GM19452 (cell line): ENCODE measurements at regions not wholly inside any gene's neighbourhood (a gene's known extent, or its start where the extent isn't known, plus 50 kb on each side); places are given as distances from the start of the nearest gene placed in this dataset.
A peak's percentile ranks its signal among the peaks of the same experiment; 100 is the strongest.

Experiments
- ATAC-seq: cut with Tn5 transposase; IDR thresholded peaks from one replicate; pipeline ENCODE4 v1.9.1; 2021; ENCODE audit not compliant: unreplicated experiment

DNA sequence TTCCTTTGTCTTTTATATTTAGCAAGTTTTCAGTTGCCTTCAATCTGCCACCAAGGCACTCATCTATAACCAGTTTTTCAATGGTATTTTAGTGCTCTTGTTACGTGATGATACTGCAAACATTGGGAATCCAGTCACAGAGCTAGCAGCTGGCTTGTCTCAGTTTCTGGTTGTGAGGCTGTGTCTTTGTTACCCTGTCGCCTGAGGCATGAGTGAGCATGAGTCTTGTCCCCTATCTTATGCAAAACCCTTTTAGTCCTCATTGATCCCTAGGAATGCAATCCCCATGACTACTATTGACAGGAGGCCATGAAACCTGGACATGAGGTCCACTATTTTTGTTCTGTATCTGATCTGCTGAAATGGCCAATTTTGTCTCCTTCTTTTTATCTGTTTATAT lies 391.0 kb downstream of the LMO7 start:
- no peak for ATAC-seq

DNA sequence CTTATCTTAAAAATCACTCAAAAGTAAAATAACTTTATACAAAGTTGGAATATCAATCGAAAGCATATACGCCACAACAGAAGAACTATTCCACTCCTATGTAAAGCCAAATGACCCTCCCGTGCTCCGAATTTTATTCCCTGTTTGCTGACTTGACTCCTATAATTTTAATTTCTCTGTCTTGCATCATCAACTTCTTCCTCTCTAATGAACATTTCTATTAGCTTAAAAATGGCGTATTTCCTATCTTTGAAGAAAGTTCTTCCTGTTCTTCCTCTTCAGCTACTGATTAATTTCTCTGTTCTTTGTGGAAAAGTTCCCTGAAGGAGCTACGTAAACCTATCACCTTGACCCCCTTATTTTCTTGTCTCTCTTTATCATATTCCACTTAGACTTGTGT lies 389.3 kb downstream of the LMO7 start:
- ATAC-seq = no peak

DNA sequence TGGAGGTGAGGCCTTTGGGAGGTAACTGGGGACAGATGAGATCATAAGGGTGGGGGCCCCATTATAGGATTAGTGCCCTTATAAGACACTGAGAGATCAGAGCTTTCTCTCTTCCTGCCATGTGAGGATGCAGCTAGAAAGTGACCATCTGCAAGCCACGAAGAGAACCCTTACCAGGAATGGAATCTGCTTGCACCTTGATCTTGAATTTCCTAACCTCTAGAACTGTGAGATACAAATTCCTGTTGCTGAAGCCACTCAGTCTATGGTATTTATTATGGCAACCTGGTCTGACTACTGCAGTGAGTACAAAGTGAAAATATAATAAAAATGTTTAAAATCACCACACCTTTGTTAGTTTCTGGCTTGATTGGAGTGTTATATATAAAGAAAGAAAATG lies 388.0 kb downstream of the LMO7 start:
- no peak for ATAC-seq

DNA sequence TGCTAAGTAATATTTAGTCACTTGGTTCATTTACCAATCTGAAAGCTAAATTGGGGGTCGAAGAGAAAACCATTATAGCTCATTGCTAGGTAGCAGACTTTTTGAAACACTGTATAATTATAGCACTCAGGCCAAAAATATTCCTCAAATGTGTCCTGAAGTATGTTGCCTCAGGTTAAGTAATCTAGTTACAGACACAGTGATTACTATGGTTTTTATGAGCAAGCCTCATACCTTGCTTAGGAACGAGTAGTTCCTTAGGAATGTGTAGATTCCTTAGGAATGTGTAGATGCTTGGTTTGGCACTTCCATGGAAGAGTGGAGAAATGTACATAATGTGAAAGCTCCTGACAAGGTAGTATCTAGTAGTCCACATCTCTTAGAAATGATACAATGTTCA lies 387.5 kb downstream of the LMO7 start:
- no peak for ATAC-seq

DNA sequence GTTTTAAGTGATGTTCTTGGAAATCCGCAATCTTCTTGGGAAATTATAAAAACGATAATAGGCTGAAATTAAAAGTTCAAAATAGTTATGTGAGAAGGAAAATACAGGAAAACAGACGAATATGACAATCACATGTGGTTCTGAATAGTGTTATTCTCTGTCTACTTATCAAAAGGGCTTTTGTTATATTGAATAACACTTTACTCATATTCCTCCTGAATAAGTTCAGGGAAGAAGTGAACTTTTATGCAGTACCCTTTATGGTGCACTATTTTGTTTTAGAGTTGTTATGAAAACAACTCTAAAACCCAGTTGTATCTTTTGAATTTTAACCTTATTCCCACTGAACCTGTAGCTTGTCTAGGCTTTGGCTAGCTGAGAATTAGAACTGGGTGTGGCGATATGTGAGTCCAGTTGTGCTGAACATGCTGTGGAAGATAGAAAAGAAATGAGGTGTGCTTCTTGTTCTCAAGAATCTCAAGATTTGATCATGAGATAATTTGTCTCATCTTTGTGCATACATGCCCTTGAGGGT lies 384.4 kb downstream of the LMO7 start:
- no peak for ATAC-seq

DNA sequence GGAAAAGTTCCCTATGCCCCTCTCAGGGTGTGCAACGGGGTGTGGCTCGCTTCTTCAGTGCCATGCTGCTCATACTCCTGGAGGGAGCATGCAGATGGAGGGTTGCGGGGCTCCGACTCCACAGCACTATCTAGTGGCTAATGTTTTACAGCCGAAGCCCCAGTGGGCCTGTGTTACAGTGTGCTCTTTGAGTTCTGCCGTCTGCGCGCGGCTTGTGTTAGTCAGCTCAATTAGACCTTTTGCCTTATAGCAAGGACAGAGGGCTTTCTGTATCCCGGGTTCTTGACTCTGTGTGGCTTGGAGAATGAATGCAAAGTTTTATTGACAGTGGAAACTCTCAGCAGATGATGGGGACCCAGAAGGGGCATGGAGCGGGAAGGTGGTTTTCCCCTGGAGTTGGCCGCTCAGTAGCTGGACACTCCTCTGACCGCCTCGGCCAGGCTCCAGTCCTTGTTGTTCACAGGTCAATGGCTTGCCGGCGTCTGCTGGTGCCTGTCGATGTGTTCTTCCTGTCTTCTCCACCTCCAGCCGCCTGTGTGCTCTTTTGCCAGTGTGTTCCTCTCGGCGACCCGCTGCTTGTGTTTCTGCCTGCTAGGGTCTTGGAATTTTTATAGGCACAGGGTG lies 383.4 kb downstream of the LMO7 start:
- no peak for ATAC-seq

DNA sequence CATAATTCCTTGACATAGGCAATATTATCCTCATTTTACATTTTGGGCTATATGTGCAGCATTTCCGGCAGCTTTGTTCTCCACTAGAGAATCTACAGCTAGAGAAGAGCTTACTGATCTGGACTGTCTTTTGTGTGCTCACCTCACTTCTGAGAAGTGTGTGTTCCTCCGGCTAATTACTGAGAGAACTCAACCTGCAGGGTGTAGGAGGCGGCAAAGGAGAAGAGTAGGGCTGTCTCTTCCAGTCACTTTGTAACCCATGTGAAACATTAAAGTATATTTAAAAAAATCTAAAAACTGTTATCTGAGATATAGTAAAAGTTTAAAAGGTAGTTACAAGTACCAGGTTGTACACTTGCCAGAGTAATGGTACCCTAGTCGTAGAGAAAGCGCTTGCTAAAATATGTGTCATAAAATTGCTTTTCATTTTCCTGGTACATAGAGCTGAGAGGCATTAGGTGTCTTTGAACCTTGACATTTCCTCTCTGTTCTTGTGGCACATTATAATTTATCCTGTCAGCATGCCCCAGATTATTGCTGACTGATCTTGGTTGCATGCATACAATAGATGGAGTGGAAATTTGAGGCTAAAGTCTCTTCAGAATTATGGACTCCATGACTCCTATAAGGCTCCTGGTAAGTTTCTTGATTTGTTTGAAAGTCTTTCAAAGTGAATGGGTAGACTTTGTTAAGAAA lies 381.9 kb downstream of the LMO7 start:
- ATAC-seq = no peak

DNA sequence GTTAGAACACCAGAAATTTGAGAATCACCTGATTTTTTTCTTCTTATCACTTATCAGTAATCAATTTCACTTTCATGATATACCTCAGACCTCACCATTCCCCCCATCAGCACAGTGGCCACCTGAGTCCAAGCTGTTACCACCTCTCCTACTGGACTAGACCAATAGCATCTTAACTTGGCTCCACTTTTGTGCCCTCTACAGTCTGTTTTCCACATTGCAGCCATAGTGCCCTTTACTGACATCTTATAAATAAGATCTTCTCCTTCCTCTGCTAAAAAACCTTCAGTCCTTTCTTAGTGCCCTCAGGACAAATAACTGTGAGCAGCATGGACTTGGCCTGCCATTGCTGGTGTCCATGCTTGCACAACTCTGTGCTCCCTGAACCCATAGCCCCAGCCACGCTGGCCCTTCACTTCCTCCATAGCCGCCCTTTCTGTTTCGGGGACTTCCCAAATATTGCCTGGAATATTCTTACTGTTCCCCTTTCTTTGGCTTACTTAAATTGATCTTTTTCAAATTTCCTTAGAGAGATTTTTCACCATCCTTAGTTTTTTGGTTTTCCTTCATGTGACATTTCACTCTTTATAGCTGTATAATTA lies 380.8 kb downstream of the LMO7 start:
- peak; percentile 66 for ATAC-seq

DNA sequence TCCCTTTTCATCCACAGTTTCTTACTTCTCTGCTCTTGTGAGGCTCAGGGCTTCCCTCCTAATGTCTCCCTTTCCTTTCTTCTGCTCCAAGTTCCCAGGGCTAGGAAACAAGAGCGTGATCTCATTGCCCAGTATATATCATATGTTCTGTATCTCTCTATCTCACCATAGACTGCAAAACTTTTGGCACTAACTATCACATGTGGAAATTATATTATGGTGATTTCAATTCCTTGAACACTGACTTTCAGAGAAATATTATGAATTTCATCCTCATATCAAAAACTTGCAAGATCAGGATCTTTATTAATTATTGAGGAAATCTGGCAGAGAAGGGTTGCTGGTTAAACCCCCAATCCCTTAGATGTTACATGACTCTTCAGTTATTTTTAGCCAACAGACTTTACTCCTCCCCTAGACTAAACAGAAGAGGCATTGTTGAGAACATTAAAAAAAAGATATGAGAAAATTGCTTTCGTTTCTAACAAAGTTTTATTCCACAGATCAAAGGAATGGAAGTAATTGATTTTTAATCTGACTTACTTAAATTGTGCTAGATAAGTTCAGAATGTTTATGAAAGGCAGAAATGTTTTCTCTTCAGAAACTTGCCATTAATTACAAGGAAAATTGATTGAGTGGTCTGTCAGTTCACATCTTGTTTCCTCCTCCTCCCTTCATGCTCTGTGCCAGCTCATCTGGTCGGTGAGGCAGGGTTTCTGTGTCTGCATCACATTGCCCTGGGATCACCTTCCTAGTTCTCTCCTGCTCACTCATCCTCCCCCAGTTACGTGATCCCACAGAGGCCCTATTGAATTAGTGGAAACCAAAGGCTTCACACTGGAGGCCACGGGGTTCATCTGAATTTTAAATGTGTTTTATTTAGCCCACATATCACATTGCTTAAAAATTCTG lies 378.5 kb downstream of the LMO7 start:
- no peak for ATAC-seq

DNA sequence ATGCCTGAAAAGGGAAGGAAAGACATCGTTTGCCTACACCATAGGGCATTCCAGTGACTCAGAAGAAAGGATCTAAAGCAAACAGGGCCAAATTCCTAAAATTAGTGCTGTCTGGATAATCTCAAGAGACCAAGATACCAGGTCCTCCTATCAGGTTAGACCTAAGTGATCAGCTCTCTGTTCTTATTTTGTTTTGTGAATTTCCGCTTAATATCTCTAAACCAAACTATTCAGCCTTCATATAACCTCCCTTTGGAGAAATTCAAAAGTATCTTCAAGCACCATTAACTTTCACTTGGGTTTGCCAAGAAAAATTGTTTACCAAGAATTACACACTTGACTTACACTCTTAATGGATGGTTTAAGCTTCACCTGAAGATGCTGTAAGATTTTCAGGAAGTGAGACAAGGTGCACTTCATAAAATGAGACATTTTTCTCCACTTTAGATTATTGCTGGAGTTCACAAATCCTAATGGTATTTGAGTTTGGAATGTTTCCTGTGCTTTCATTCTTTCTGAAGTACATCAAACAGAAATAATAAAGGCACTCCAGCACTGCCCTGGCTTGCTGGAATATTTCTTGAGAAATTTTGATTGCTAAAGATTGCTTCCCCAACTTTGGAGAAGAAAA lies 376.1 kb downstream of the LMO7 start:
- ATAC-seq = no peak

DNA sequence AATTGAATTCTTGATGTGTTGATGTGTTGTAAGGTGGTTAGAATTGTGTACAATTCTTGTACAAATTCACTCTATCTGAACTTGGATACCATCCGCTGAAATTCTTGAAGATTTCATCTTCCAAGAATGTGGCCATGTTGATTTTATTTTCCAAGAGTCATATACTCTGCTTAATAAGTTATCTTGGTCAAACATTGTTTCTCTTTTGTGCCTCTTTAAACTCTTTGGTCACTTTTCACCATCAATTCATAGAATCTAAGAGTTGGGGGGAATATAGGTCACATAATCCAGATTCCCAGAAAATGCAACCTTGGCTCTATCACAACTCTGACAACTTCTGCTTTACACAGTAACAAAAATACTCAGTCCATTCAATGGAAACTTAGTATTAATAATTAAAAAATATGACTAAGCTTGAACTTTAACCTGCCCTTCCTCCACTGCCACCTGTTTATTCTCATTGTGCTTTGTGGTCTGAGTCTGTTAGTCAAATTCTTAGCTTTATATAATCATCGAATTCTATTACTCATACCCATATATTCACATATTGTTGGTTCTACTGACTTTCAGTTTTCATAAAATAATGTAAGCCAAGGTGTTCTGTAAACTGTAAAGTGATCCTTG lies 373.2 kb downstream of the LMO7 start:
- peak; percentile 54 for ATAC-seq

DNA sequence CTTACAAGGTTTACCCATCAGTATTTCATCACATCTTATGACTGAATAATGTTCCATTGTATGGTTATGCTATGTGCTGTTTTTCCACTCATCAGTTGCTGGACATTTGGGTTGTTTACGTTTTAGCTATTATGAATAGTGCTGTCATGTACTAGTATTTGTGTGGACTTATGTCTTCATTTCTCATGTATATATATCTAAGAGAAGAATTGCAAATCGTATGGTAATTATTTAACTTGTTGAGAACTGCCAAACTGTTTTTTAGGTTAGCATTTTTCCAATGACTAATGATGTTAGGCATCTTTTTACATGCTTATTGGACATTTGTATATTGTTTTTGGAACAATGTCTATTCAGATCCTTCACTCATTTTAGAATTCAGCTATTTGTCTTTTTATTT lies 368.3 kb downstream of the LMO7 start:
- no peak for ATAC-seq

DNA sequence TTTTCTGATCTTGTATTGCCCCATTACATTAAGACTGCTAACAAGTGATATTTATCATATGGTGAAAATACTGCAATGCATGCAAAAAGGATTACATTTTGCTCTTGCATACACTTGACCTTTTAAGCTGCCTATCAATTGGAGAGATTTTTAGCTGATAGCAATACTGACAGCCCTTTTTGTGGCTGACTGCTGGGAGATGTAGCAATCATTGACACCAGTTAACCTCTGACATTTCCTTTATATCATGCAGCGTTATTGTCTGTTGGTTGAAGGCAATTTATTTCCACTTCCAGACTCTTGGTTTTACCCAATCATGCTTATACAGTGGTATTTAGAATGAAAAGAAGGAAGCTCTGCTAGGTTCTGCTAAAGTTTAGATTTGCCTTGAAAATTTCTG lies 364.0 kb downstream of the LMO7 start:
- ATAC-seq = no peak

DNA sequence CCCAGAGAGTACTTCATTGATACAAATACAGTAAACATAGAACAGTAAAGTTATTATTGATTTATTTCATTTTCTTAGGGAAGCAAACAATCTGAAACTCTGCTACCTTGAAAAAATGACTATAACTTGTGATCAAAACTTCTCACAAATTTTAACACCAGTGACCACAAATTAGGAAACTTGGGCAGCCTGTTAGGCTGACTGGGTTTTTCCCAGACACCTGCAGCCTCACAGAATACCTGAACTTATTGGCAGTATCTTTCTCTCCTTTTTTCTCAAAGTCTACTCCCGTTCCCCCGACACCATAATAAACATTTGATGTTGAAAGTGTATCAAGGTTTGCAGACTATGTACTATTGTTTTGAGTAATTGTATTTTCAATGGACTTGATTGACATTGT lies 360.5 kb downstream of the LMO7 start:
- ATAC-seq = no peak

DNA sequence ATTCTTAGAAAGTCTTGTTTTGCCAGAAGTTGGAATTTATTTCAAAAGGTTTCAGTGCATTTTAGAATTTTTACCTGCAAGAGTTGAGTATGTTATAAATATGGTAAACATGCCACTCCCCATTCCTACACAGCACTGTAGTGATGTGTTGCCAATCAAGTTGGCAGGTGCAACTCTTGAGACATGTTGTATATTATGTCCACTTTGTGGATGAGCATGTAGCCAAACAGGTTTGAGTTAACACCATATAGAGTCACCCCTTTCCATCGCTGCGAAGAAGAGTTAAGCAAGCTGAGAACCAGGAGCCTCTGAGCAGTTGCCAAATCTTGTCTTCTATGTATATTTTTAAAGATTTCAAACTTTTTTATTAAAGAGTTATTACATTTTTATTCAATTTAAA lies 359.8 kb downstream of the LMO7 start:
- ATAC-seq = no peak

DNA sequence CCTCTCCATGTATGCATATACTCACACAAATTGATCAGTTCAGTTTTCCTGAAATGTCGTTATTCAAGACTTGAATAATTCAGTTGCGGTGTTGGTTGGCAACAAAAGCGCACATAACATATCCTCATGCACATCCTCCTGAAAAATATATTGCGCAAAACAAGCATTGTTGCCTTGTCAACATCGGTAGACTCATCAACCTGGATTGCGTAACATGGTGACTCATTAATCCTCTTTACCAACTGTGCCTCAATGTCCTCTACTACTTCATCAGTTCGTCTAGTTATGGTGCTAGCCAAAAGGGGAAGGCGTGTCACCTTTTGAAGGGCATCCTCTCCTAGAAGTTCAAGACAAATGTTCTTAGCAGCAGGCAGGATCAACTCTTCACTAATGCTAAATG lies 357.7 kb downstream of the LMO7 start:
- no peak for ATAC-seq

DNA sequence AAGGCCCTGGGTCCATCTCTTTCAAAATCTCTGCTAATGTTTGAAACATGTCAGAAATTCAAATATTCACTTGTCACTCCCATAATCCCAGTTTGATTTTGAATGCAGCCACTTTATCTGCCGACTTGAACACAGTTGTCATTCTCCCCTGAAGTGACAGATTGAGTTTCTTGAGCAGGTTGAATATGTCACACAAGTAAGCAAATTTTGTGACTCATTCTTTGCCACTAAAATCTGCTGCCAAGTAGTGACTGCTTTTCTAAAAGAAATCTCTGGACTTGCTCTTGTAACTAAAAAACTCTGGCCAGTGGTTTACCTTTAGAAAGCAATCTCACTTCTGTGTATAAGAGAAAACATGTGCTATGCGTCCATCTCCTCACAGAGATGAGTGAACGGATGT lies 357.1 kb downstream of the LMO7 start:
- ATAC-seq = no peak

DNA sequence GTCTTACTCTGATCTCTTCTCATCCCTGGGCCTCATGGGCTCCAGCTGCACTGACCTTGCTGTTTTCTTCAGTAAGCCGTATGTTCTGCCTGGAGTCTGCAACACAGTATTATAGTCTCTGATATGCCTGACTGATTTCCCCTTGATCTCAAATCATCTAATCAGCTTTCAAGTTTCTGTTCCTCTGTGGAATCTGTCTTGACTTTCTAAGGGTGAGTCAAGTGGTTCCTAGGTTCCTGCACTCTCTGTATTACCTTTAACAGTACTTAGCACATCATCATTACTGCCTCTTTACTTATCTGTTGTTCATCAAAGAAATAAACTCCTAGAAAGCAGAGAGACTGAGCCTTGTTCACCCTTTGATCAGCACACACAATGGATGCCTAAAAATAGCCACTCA lies 350.7 kb downstream of the LMO7 start:
- ATAC-seq = peak; percentile 93

DNA sequence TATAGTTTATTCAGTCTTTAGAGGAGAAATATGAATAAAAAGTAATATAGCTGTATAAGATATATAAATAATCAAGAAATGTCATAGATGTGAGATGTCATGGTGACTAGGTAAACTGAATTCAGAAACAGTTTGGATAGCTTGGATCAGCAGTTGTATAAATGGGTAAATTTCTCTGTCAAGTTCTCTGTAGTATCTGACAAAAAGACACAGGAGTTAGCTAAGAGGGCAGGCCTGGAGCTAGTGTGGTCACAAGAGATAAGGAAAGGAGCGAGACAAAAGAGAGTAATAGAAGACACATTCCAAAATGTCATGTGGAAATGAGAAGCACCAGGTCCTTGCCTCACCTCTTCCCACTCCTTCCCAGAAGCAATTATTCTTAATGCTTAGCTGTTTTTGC lies 349.0 kb downstream of the LMO7 start:
- ATAC-seq = no peak

DNA sequence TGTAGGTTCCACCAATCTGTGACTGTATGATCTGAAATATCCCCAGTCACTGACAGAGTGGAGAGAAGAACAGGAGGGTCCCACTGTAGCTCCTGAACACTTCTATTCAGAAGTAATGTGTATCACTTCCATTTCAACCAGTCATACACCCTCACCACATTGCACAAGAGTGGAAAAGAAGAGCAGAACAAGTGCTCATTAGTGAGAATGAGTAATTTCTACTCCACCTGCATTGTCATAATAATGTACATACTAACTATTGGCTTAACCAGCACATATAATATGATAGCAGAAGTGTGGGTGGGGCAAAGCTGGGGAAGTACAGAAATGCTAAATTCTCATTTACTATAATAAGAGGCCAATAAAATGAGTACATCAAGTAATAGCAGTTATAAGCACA lies 342.7 kb downstream of the LMO7 start:
- ATAC-seq = no peak
